ENCODE measurements at regions not wholly inside any gene's neighbourhood (a gene's known extent, or its start where the extent isn't known, plus 50 kb on each side); places are given as distances from the start of the nearest gene placed in this dataset.

DNA sequence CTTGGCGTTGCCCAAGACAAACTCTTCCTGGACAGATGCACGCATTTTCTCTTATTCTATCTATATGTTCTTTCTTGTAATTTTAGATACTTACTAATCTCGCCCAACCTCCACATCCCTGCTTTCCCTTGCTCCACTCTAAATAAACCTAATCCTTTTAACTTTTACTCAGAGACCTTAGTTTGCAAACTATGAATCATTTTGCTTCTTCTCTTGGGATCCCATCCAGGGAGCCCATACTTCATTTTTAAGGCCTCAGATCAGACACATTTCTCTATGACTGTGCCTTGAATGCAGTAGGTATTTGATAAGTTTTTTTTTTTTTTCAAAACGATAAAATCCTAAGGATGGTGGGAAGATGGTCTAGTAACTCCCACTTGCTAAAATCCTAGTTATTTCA lies 353.8 kb upstream of the HAND2 start:
- Mint-ChIP-seq H3K9me3 (ENCODE audit: unreplicated experiment) (no peaks in the 10 kb centered on the region), H3K27me3 (ENCODE audit: unreplicated experiment) (peaks cover 2% of the 10 kb centered on the region), H3K4me1 (ENCODE audit: unreplicated experiment) (peaks cover 6% of the 10 kb centered on the region), H3K27ac (ENCODE audit: unreplicated experiment) (no peak overlapping the region), H3K4me3 (ENCODE audit: unreplicated experiment) (no peak overlapping the region), H3K36me3 (ENCODE audit: low read depth, unreplicated experiment) (no peaks in the 10 kb centered on the region)
- TF ChIP-seq, protein P1, sequence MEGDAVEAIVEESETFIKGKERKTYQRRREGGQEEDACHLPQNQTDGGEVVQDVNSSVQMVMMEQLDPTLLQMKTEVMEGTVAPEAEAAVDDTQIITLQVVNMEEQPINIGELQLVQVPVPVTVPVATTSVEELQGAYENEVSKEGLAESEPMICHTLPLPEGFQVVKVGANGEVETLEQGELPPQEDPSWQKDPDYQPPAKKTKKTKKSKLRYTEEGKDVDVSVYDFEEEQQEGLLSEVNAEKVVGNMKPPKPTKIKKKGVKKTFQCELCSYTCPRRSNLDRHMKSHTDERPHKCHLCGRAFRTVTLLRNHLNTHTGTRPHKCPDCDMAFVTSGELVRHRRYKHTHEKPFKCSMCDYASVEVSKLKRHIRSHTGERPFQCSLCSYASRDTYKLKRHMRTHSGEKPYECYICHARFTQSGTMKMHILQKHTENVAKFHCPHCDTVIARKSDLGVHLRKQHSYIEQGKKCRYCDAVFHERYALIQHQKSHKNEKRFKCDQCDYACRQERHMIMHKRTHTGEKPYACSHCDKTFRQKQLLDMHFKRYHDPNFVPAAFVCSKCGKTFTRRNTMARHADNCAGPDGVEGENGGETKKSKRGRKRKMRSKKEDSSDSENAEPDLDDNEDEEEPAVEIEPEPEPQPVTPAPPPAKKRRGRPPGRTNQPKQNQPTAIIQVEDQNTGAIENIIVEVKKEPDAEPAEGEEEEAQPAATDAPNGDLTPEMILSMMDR (IDR thresholded peaks at IDR 0.05; ENCODE audit: unreplicated experiment) = no peak
- DNase-seq (ENCODE audit: low spot score) = no peak

DNA sequence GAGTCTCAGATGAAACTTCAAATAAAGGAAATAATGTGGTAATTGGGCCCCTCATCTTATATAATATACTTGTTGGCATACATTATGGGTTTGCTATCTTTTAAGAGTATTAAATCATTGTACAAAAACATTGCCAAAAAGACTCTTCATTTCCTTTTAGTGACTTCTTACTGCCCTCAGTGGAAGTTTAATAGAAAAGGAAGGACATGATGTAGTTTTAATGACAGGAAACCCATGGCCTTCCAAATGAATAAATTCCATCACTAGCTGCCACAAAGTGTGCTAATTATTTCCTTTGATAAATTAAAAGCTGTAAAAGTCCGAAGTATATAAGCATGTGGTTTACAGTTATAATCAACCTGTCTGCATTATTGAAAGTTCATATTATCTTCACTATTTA lies 350.9 kb upstream of the HAND2 start:
- H3K27ac Mint-ChIP-seq (ENCODE audit: unreplicated experiment) = no peak overlapping the region
- peaks cover 2% of the 10 kb centered on the region for H3K27me3 Mint-ChIP-seq (ENCODE audit: unreplicated experiment)
- no peaks in the 10 kb centered on the region for H3K36me3 Mint-ChIP-seq (ENCODE audit: low read depth, unreplicated experiment)
- H3K4me1 Mint-ChIP-seq (ENCODE audit: unreplicated experiment) = peaks cover 6% of the 10 kb centered on the region
- H3K9me3 Mint-ChIP-seq (ENCODE audit: unreplicated experiment) = no peaks in the 10 kb centered on the region
- no peak overlapping the region for H3K4me3 Mint-ChIP-seq (ENCODE audit: unreplicated experiment)
- DNase-seq (ENCODE audit: low spot score) = no peak
- TF ChIP-seq, protein P1 (IDR thresholded peaks at IDR 0.05; ENCODE audit: unreplicated experiment) = no peak

DNA sequence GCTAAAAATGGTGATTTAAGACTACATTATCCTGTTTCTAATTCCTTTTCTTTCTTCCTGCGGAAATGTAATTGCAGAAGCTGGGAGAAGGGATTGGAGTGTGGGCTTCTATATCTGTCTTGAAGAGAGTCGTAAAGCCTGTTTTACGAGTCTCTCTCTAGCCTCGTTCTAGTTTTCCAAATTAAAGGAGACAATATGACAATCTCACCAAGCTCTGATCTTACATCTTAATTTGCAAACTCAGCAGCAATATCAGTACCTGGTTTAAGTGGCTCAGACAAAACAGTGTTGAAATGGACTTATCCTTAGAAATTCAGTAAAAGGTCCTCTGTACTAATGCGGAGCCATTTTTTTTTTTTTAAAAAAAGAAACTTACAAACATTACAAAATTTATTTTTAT lies 349.5 kb upstream of the HAND2 start:
- H3K4me3 Mint-ChIP-seq (ENCODE audit: unreplicated experiment) = no peak overlapping the region
- H3K27me3 Mint-ChIP-seq (ENCODE audit: unreplicated experiment) = peaks cover 2% of the 10 kb centered on the region
- H3K9me3 Mint-ChIP-seq (ENCODE audit: unreplicated experiment) = no peaks in the 10 kb centered on the region
- TF ChIP-seq, protein P1 (IDR thresholded peaks at IDR 0.05; ENCODE audit: unreplicated experiment) = no peak
- no peak for DNase-seq (ENCODE audit: low spot score)
- H3K27ac Mint-ChIP-seq (ENCODE audit: unreplicated experiment) = no peak overlapping the region
- peaks cover 6% of the 10 kb centered on the region for H3K4me1 Mint-ChIP-seq (ENCODE audit: unreplicated experiment)
- H3K36me3 Mint-ChIP-seq (ENCODE audit: low read depth, unreplicated experiment) = no peaks in the 10 kb centered on the region

DNA sequence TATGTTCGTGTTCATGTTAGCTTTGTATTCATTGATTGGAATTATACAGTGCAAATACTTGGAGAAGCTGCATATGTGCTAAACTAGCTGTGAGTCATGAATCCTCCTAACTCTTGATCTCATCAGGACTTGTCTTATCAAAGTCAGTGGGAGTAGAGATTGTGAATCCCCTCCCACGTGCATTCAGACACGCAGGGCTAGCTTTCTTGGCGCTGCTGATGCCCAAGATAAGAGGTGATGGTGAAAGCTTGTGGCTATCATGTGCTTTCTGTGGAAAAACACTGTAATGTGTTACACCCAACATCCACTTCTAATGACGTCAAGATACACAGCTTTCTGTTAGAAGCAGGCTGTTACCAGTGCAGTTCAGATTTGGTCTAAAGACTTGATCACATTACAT lies 348.7 kb upstream of the HAND2 start:
- Mint-ChIP-seq H3K27me3 (ENCODE audit: unreplicated experiment) (peaks cover 2% of the 10 kb centered on the region), H3K9me3 (ENCODE audit: unreplicated experiment) (no peaks in the 10 kb centered on the region), H3K4me3 (ENCODE audit: unreplicated experiment) (no peak overlapping the region), H3K36me3 (ENCODE audit: low read depth, unreplicated experiment) (no peaks in the 10 kb centered on the region), H3K4me1 (ENCODE audit: unreplicated experiment) (peaks cover 6% of the 10 kb centered on the region), H3K27ac (ENCODE audit: unreplicated experiment) (no peak overlapping the region)
- TF ChIP-seq, protein P1 (IDR thresholded peaks at IDR 0.05; ENCODE audit: unreplicated experiment) = no peak
- DNase-seq (ENCODE audit: low spot score) = no peak

DNA sequence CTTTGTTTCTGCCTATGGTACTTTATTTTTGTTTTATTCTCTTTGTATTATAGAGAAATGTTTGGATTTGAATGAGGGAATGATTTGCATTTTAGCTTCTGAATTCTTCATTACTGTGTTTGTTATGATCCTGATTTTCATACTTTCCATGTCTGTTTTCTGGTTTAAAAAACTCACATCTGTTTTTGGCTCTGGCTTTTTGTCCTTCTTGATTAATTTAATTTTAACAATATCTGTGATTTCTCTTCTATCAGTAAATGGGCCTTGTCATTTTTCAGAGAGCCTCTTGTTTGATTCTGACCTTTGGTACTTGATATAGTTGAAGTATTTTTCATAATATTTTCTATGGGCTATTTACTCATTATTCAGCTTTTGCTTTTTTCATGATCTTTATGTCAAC lies 341.6 kb upstream of the HAND2 start:
- no peak overlapping the region for H3K4me3 Mint-ChIP-seq (ENCODE audit: unreplicated experiment)
- no peaks in the 10 kb centered on the region for H3K9me3 Mint-ChIP-seq (ENCODE audit: unreplicated experiment)
- TF ChIP-seq, protein P1 (IDR thresholded peaks at IDR 0.05; ENCODE audit: unreplicated experiment) = no peak
- no peaks in the 10 kb centered on the region for H3K4me1 Mint-ChIP-seq (ENCODE audit: unreplicated experiment)
- DNase-seq (ENCODE audit: low spot score) = no peak
- no peaks in the 10 kb centered on the region for H3K36me3 Mint-ChIP-seq (ENCODE audit: low read depth, unreplicated experiment)
- no peaks in the 10 kb centered on the region for H3K27me3 Mint-ChIP-seq (ENCODE audit: unreplicated experiment)
- H3K27ac Mint-ChIP-seq (ENCODE audit: unreplicated experiment) = no peak overlapping the region
